Globus pallidus (tissue), 1 donor: ENCODE measurements at regions not wholly inside any gene's neighbourhood (a gene's known extent, or its start where the extent isn't known, plus 50 kb on each side); places are given as distances from the start of the nearest gene placed in this dataset.
"Not testable (repeated sequence)": the region's sequence is repeated elsewhere in the genome, so short reads cannot be mapped to it uniquely, and the experiment has no call there.

Experiments
- DNase-seq: peaks from one replicate; pipeline ENCODE4 v3.0.0-alpha.2; 2015; ENCODE audit warnings: low spot score

DNA sequence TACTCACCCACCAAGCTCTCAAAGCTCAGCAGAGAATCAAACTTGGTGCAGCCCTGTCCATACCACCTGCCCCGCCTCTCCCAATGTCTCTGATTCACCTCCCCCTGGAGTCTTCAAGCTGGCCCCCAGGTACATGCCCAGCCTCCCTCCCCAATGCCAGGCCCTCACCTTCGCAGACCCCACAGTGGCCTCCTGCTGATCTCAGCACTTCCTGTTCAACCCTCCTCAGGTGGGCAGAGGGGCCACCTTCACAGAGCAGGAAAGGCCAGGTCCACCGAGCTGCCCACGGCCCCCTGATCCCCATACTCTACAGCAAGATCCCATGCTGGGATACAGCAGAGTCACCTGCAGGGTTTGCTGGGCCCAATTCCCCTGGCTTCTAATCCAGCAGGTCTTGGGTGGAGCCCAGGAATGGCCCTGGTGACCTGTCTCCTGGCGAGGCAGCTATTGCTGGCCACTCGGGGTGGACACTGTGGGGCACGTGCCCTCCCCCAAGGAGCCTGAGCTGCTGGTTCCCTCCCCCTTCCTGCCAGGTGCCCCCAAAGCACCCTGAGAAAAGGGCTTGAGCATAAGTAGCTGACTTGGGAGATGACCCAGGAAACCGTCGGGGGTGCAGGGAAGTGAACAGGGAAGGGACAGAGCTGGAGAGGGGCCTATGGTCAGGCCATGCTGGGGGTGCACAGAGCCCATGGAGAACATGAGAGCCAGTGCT lies 150.7 kb downstream of the BRD1 start:
- DNase-seq, result no peak

DNA sequence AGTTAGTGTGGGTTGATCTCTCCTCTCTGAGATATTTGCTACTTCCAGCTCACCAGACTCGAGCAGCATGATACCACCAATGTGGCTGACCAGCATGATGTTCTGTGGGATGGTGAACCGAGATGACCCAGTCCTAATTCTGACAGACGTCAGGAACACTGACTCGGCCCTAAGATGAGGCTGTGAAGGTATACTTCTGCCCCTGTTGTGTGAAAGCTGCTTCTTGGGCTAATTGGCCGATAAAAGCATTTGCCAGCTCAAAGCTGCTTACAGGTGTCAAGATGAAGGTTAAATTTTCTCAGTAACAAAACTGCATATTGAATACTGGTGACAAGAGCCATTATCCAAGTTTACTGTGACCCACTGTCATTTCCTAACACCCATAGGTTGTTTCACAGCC lies 151.4 kb downstream of the BRD1 start:
- no peak for DNase-seq

DNA sequence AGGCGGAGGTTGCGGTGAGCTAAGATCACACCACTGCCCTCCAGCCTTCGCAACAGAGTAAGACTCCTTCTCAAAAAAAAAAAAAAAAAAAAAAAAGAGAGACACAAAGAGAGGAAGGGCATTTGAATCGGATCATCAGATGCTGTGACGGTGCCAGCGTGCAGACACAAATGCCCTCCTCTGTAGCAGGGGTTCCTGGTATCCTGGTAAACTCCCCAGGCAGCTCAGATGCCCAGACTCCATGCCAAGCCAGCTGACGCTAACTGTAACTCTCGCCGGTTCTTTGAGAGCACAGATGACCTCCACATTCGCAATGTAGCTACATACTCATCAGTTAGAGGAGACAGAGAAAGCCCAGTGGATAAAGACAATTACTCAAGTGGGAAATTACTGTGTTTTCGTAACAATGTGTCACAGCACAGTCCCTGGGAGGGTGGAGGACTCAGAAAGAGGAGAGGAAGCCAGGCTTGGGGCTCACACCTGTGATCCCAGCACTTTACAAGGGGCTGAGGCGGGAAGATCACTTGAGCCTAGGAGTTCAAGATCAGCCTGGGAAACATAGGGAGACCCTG lies 153.1 kb downstream of the BRD1 start:
- no peak for DNase-seq

DNA sequence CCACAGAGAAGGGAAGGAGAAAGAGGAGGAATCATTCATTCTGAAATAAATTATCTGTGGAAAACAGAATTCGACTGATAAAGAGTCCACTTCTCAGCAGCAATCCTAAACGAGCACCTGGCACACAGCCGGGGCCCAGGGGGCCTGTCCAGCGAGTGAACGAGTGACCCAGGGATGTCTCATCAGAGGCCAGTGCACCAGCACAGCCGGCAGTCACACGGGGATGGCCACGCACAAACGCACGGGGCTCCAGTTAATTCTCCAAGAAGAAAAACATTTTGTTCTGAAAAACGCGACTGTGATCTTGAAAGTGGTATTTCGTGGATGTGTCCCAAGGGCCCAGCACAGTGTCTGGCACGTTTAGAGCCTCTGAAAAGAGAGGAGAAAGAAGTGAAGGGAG lies 154.6 kb downstream of the BRD1 start:
- DNase-seq, result no peak

DNA sequence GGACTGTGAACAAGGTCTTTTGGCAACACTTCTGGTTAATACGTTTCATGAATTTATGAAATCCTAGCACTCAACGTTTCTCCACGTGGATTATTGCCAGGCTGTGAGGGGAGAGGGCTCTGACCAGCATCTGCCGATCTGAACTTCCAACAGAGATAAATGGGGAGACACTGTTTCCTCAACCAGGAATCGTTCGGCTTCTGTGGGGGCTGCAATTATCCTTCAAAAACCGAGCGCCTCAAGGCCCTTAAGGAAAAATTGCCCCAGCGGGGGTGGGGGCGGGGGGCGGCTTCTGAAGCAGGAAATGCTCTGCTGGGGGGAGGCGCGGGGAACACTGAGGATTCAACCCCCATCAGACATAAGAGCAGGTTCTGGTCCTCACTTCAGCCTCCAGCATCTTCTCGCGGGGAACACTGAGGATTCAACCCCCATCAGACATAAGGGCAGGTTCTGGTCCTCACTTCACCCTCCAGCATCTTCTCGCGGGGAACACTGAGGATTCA lies 155.6 kb downstream of the BRD1 start:
- DNase-seq, result no peak

DNA sequence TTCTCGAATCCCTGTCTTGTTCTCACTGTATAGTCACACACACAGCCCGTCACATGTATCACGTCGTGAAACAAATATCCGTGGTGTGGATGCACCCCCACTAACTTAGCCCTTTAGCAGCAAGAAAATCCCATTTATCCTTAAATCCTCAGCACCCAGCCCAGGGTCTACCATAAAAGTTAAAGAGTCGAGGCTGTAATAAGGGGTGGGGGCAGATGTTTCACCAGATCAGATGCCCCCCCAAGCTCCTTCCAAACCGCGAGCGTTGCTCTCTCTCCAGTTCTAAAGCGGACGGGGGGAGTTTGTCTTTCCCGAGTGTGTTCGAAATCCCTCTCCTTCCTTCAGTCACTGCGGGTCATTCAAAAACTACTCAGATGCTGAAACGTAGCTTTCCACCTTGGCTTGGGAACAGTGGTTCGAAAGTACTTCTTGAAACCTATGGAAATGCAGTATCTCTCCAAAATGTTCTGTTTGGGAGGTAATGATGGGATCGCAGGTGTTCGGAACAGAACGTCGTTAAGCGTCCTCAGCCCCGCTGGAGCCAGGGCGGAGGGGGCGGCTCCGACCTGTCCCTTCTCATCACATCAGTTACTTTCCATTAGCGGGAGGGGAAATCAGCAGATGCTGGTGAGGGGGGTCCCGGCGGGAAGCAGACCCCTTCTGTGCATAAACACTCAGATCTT lies 156.2 kb downstream of the BRD1 start:
- DNase-seq, result no peak

DNA sequence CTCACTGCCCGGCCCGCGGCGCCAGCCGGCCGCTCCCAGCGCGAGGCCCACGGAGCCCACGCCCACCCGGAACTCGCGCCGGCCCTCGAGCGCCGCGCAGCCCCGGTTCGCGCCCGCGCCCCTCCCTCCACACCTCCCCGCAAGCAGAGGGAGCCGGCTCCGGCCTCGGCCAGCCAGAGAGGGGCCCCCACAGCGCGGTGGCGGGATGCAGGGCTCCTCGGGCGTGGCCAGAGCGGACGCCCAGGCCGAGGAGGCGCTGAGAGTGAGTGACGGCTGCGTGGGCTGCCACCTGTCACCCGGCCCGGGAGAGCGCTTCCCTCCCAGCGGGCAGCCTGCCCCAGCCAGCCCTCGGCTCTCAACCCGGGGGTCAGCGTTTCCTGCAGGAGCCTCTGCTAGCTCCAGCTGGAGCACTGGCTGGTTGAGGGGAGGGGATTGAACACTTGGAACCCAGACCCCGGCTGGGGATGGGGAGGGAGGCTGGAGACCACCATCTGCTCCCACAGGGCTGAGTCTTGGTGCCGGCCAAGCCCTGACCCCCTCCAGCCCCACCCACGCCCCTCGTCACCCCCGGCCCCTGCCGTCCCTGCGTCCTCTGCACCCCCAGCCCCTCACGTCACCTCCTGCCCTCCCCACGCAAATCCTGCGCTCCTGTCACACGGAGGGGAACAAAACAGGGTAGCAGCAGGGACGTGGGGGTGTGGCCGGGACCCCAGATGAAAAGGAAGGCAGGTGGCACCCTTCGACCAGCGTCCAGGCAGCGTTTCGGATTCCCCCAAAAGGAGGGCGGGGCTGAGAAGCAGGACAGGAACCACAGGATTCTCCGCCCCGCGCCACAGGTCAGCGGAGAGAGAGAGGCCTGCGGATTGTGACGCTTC lies 157.0 kb downstream of the BRD1 start:
- DNase-seq, result no peak

DNA sequence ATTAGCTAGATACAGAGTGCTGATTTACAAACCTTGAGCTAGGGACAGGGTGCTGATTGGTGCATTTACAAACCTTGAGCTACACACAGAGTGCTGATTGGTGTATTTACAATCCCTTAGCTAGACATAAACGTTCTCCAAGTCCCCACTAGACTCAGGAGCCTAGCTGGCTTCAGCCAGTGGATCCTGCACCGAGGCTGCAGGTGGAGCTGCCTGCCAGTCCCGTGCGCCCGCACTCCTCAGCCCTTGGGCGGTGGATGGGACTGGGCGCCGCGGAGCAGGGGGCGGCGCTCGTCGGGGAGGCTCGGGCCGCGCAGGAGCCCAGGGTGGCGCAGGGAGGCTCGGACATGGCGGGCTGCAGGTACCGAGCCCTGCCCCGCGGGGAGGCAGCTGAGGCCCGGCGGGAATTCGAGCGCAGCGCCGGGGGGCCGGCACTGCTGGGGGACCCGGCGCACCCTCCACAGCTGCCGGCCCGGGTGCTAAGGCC lies 157.7 kb downstream of the BRD1 start:
- not testable (repeated sequence) for DNase-seq

DNA sequence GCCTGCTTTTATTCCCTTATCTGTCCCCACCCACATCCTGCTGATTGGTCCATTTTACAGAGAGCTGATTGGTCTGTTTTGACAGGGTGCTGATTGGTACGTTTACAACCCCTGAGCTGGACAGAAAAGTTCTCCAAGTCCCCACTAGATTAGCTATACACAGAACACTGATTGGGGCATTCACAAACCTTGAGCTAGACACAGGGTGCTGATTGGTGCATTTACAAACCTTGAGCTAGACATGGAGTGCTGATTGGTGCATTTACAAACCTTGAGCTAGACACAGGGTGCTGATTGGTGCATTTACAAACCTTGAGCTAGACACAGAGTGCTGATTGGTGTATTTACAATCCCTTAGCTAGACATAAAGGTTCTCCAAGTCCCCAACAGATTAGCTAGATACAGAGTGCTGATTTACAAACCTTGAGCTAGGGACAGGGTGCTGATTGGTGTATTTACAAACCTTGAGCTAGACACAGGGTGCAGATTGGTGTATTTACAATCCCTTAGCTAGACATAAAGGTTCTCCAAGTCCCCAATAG lies 158.2 kb downstream of the BRD1 start:
- DNase-seq, result not testable (repeated sequence)

DNA sequence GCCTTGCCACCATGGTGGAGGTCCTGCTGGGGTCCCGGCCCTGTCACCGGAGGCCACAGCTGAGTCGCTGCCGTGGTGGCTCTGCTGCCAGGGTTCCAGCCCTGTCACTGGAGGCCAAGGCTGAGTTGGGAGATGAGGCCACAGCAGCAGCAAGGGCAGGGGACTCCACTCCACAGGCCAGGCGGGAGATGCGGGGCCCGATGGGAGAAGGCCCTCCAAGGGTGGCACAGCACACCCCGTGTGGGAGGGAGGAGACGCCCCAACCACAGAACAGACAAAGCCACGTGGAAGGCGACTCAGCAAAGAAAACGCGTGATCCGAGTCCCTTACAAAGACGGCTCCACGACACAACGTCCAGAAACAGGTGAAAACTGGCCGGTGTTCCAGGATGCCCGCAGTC lies 159.3 kb downstream of the BRD1 start:
- no peak for DNase-seq

DNA sequence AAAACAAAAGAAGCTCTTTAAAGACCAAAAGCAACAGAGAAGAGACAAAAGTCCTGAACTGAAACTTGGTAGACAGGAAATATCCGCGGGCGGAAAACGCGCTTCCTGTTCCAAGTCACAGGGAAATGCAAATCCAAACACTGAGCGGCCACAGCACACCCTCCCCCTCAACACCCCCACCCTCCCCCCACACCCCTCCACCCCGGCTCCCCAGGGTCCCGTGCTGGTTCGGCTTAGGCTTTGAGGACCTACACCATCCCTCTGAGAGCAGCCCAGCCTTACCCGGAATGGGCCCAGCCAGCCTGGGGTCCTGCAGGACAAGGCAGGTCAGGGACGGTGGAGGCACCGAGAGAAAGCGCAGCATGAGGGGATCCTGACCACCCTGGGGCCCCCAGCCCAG lies 160.4 kb downstream of the BRD1 start:
- no peak for DNase-seq

DNA sequence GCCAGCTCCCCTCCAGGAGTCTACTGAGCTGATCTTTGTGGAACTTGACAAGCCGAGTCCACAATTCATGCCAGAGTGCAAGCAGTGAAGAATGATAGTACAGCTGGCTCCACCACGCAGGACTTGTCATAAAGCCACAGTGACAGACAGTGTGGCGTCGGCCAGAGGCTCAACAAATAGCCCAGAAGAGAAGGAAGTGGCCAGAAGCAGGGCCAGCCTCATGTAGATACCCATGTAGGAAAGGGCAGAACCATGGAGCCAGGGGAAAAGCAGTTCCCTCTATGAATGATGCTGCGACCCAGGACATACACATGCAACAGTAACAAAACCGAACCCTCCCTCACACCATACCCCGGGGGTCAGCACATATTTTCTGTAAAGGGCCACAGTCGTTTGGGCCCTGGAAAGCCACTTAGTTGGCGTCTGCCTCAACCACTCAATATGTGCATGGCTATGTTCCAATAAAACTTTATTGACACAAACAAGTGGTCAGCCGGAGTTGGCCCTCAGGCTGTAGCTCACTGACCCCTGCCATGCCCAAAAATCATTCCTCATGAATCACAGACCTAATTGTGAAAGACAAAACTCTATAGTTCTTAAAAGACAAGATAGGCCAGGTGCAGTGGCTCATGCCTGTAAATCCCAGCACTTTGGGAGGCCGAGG lies 161.4 kb downstream of the BRD1 start:
- DNase-seq, result no peak

DNA sequence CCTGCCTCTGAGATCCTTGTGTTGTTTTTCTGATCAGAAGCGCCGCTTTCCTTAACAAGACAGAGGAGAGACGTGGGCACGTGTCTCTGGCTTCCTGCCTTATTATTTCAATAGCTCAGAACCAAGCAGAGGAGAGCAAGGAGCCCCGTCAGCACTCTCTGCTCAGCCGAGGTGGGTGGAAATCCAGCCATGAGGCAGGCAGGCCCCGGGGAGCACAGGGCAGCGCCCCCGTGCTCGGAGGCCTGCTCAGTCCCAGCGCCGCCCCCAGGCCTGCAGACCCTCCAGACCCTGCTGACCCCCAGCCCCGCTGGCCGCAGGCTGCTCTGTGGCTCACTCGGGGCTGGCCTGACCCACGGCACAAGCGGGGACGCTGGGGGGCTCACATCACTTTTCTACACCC lies 162.8 kb downstream of the BRD1 start:
- DNase-seq, result no peak

DNA sequence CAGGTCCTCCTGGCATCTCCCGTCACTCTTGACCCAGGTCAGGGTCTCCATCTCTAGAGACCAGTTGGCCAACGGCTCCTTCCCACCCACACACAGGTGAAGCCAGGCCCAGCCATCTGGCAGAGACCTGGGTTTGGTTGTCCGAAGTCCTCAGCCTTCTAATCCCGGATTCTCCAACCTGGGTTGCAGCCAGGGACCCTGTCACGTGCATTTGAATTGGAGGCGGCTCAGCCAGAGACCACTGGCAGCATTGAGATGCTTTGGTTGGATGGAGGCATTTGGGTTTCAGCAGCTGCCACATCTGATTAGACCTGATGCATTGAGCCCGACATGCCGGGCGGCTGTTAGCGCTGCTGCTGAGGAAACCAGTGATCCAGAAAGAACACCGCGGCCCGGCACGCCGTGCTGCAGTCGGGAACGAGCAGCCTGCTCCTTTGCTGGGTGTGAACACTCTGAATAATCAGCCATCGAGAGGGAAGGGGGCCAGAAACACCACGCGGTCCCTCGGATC lies 163.2 kb downstream of the BRD1 start:
- no peak for DNase-seq

DNA sequence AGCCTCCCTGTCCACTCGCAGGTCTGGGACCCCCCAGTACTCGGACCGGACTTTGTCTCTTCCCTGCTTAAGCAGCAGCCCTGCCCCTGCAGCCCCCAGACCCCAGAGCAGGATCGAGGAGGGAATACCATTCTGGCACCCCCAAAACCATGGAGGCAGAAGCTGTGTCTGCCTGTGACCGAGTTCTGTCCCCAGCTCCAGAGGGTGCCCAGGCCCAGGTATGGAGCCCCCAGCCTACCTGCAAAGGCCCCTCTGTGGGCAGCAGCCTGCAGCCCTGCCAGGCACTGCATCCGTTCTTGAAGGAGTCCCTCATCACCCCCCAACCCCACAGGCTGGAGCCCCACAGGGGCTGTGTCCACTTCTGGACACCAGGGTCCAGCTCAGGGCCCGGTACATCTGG lies 163.8 kb downstream of the BRD1 start:
- DNase-seq, result no peak

DNA sequence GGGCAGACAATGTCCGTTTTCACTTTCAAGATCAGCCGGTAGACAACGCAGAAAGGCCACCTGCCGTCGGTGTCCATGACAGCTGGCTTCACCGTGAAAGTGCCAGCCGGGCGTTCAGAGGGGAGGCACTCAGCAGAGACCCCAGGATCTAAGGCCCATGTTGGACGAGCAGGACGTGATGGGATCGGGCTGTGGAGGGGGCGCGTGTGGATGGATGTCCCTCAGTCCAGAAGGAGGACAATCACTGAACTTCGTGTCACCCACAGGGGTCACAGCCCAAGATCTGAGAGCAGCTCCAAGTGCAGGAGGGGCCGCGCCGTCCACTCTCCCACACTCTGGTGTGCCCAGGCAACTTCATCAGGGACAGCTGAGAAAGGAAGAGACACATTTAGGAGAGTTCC lies 164.4 kb downstream of the BRD1 start:
- DNase-seq, result no peak

DNA sequence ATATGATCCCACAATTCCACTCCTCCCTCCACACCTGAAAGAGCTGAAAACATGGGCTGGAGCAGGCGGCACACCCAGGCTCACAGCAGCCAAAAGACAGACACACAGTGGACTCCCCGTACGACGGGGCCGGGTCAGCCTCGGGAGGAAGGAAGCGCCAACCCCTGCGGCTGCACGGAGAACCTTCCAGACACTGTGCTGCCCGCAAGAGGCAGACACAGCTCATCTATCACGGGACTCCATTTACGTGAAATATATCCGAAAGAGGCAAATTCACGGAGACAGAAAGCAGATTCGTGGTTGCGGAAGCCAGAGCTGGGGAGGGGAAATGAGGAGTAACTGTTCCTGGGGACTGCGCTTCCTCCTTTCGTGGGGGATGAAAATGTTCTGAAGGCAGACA lies 165.0 kb downstream of the BRD1 start:
- DNase-seq, result no peak

DNA sequence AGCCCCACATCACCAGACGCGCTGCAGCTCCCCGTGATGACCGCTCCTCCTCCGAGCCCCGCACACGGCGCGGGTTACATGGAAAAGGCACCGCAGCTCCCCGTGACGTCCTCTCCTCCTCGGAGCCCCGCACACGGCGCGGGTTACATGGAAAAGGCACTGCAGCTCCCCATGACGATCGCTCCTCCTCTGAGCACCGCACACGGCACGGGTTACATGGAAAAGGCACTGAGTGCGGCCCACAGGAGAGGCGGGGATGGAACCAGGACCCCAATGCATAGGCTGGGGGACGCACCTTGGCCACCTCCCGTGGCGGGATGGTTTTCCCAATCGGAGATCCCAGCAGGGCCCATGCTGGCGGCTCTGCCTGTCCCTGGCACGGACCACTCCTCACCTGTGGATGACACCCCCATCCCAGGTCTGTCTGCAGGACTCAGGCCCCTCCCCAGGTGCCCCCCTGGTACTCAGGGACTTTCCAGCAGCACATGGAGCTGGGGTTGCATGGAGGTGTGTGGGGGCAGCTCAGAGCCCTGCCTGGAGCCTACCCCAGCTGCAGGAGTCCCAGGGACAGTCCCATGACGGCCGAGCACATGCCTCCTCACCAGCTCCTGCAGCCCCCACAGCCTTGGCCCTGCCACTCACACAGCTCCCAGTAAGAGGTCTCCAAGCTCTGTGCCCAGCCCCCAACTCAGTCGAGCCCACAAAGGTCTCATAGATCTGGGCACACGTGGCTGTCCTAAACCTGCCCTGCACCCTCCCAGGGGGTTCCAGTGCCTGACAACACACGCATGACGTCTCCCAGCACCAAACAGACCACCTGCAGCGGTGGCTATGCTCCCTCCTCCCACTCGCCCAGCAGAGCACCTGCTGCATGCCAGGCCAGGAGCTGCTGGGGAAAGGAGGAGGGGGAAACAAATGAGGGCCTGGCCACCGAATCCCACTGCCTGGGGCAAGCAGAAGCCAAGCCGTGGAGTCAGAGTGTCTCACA lies 166.6 kb downstream of the BRD1 start:
- DNase-seq, result no peak

DNA sequence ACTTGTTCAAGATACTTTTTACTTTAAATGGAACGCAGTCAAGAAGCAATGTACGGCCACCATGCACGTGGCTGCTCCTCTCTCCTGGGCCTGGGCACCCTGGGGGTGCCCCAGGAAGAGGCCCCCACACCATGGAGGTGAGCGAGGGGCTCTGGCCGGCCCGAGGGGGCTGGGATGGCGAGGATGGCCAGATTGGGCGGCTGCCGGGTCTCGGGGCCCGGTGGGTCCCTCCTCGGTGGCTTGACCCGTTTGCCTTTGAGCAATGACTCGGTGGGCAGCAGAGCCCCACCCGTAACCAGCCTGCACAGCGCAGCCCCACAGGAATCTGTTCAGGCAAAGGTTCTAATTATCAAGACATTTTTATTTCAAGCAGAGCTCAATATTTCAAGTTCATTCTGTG lies 167.4 kb downstream of the BRD1 start:
- no peak for DNase-seq

DNA sequence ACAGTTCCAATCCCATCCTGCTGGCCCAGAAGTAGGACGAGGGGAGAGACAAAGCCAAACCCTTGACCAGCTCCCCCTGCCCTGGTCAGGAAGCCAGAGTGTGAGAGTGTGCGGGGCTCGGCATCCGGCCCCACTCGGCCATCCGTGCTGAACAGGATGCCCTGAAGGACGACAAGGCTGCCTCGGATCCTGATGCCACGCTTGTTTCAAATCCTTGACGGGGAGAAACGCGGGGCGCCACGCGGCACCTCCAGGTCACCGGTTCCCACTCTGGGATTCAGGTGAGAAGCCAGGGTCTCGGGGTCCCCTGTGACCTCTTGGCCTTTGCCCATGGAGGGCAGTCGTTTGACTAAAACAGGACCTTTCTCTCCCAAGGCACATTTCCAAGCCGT lies 167.8 kb downstream of the BRD1 start:
- DNase-seq, result no peak
